ENCODE measurements at regions not wholly inside any gene's neighbourhood (a gene's known extent, or its start where the extent isn't known, plus 50 kb on each side); places are given as distances from the start of the nearest gene placed in this dataset.
"Not testable (repeated sequence)": the region's sequence is repeated elsewhere in the genome, so short reads cannot be mapped to it uniquely, and the experiment has no call there.

GRCh38 chr2:237208373-237209260 lies 122.9 kb downstream of the COPS8 start:
- Mint-ChIP-seq H3K27me3 (ENCODE audit: low read depth) (peaks cover 2% of the 10 kb centered on the region), H3K9me3 (no peaks in the 10 kb centered on the region), H3K36me3 (ENCODE audit: low read depth) (no peaks in the 10 kb centered on the region), H3K4me1 (ENCODE audit: low read depth) (no peaks in the 10 kb centered on the region), H3K4me3 (no peak overlapping the region), H3K27ac (no peak overlapping the region)
- no peak for DNase-seq (ENCODE audit: low spot score)

GRCh38 chr2:237209885-237210284 lies 124.2 kb downstream of the COPS8 start:
- Mint-ChIP-seq H3K4me3 (no peak overlapping the region), H3K27ac (no peak overlapping the region), H3K4me1 (ENCODE audit: low read depth) (no peaks in the 10 kb centered on the region), H3K27me3 (ENCODE audit: low read depth) (peaks cover 2% of the 10 kb centered on the region), H3K9me3 (no peaks in the 10 kb centered on the region), H3K36me3 (ENCODE audit: low read depth) (no peaks in the 10 kb centered on the region)
- DNase-seq (ENCODE audit: low spot score) = no peak

- peaks cover 2% of the 10 kb centered on the region for H3K27me3 Mint-ChIP-seq (ENCODE audit: low read depth)
- no peak overlapping the region for H3K4me3 Mint-ChIP-seq
- no peak overlapping the region for H3K27ac Mint-ChIP-seq
- DNase-seq (ENCODE audit: low spot score) = no peak
- no peaks in the 10 kb centered on the region for H3K4me1 Mint-ChIP-seq (ENCODE audit: low read depth)
- H3K36me3 Mint-ChIP-seq (ENCODE audit: low read depth) = no peaks in the 10 kb centered on the region
- no peaks in the 10 kb centered on the region for H3K9me3 Mint-ChIP-seq
Observed at GRCh38 chr2:237210297-237210696, 124.6 kb downstream of the COPS8 start.

GRCh38 chr2:237210763-237211162 lies 125.1 kb downstream of the COPS8 start:
- Mint-ChIP-seq H3K27me3 (ENCODE audit: low read depth) (peaks cover 2% of the 10 kb centered on the region), H3K27ac (no peak overlapping the region), H3K4me3 (no peak overlapping the region), H3K9me3 (no peaks in the 10 kb centered on the region), H3K4me1 (ENCODE audit: low read depth) (no peaks in the 10 kb centered on the region), H3K36me3 (ENCODE audit: low read depth) (no peaks in the 10 kb centered on the region)
- no peak for DNase-seq (ENCODE audit: low spot score)

GRCh38 chr2:237212356-237213279 lies 126.9 kb downstream of the COPS8 start:
- DNase-seq (ENCODE audit: low spot score); H3K9me3 Mint-ChIP-seq; H3K27ac Mint-ChIP-seq; H3K36me3 Mint-ChIP-seq (ENCODE audit: low read depth); H3K4me1 Mint-ChIP-seq (ENCODE audit: low read depth); H3K27me3 Mint-ChIP-seq (ENCODE audit: low read depth); H3K4me3 Mint-ChIP-seq: not testable (repeated sequence)

GRCh38 chr2:237213315-237214022 lies 127.8 kb downstream of the COPS8 start:
- H3K36me3 Mint-ChIP-seq (ENCODE audit: low read depth) = no peaks in the 10 kb centered on the region

GRCh38 chr2:237214030-237214675 lies 128.5 kb downstream of the COPS8 start:
- Mint-ChIP-seq H3K4me3 (no peak overlapping the region), H3K27ac (no peak overlapping the region), H3K27me3 (ENCODE audit: low read depth) (no peaks in the 10 kb centered on the region), H3K4me1 (ENCODE audit: low read depth) (no peaks in the 10 kb centered on the region), H3K36me3 (ENCODE audit: low read depth) (no peaks in the 10 kb centered on the region), H3K9me3 (no peaks in the 10 kb centered on the region)
- no peak for DNase-seq (ENCODE audit: low spot score)

More at GRCh38 chr2:237213315-237214022, 127.8 kb downstream of the COPS8 start:
- H3K27me3 Mint-ChIP-seq (ENCODE audit: low read depth) = no peaks in the 10 kb centered on the region
- DNase-seq (ENCODE audit: low spot score) = no peak
- no peaks in the 10 kb centered on the region for H3K9me3 Mint-ChIP-seq
- H3K4me1 Mint-ChIP-seq (ENCODE audit: low read depth) = no peaks in the 10 kb centered on the region
- no peak overlapping the region for H3K4me3 Mint-ChIP-seq
- H3K27ac Mint-ChIP-seq = no peak overlapping the region

GRCh38 chr2:237214963-237215362 lies 129.3 kb downstream of the COPS8 start:
- no peaks in the 10 kb centered on the region for H3K4me1 Mint-ChIP-seq (ENCODE audit: low read depth)
- no peaks in the 10 kb centered on the region for H3K36me3 Mint-ChIP-seq (ENCODE audit: low read depth)
- no peaks in the 10 kb centered on the region for H3K9me3 Mint-ChIP-seq
- no peak overlapping the region for H3K4me3 Mint-ChIP-seq
- peaks cover 2% of the 10 kb centered on the region for H3K27me3 Mint-ChIP-seq (ENCODE audit: low read depth)
- no peak overlapping the region for H3K27ac Mint-ChIP-seq
- DNase-seq (ENCODE audit: low spot score) = no peak

GRCh38 chr2:237217995-237218616 lies 132.4 kb downstream of the COPS8 start:
- Mint-ChIP-seq H3K4me1 (ENCODE audit: low read depth) (no peaks in the 10 kb centered on the region), H3K4me3 (no peak overlapping the region), H3K27ac (no peak overlapping the region), H3K36me3 (ENCODE audit: low read depth) (no peaks in the 10 kb centered on the region), H3K27me3 (ENCODE audit: low read depth) (peaks cover 21% of the 10 kb centered on the region), H3K9me3 (no peaks in the 10 kb centered on the region)
- DNase-seq (ENCODE audit: low spot score) = no peak

GRCh38 chr2:237218756-237219155 lies 133.1 kb downstream of the COPS8 start:
- Mint-ChIP-seq H3K4me1 (ENCODE audit: low read depth) (no peaks in the 10 kb centered on the region), H3K9me3 (no peaks in the 10 kb centered on the region), H3K36me3 (ENCODE audit: low read depth) (no peaks in the 10 kb centered on the region), H3K27ac (no peak overlapping the region), H3K27me3 (ENCODE audit: low read depth) (peaks cover 21% of the 10 kb centered on the region), H3K4me3 (no peak overlapping the region)
- no peak for DNase-seq (ENCODE audit: low spot score)

GRCh38 chr2:237219826-237220225 lies 134.1 kb downstream of the COPS8 start:
- no peaks in the 10 kb centered on the region for H3K9me3 Mint-ChIP-seq
- no peak for DNase-seq (ENCODE audit: low spot score)
- H3K4me3 Mint-ChIP-seq = no peak overlapping the region
- no peaks in the 10 kb centered on the region for H3K4me1 Mint-ChIP-seq (ENCODE audit: low read depth)
- peaks cover 21% of the 10 kb centered on the region for H3K27me3 Mint-ChIP-seq (ENCODE audit: low read depth)
- no peak overlapping the region for H3K27ac Mint-ChIP-seq
- H3K36me3 Mint-ChIP-seq (ENCODE audit: low read depth) = no peaks in the 10 kb centered on the region

GRCh38 chr2:237221443-237221842 lies 135.8 kb downstream of the COPS8 start:
- Mint-ChIP-seq H3K4me1 (ENCODE audit: low read depth) (peaks cover 2% of the 10 kb centered on the region), H3K27ac (no peak overlapping the region), H3K27me3 (ENCODE audit: low read depth) (peaks cover 21% of the 10 kb centered on the region), H3K4me3 (no peak overlapping the region), H3K36me3 (ENCODE audit: low read depth) (no peaks in the 10 kb centered on the region), H3K9me3 (no peaks in the 10 kb centered on the region)
- DNase-seq (ENCODE audit: low spot score) = no peak

GRCh38 chr2:237222178-237222577 lies 136.5 kb downstream of the COPS8 start:
- no peak overlapping the region for H3K27ac Mint-ChIP-seq
- H3K9me3 Mint-ChIP-seq = no peaks in the 10 kb centered on the region
- H3K4me1 Mint-ChIP-seq (ENCODE audit: low read depth) = peaks cover 2% of the 10 kb centered on the region
- DNase-seq (ENCODE audit: low spot score) = no peak
- H3K27me3 Mint-ChIP-seq (ENCODE audit: low read depth) = peaks cover 21% of the 10 kb centered on the region
- H3K36me3 Mint-ChIP-seq (ENCODE audit: low read depth) = no peaks in the 10 kb centered on the region
- no peak overlapping the region for H3K4me3 Mint-ChIP-seq

All from T-helper 2 cell treated with Interferon-gamma antibody and Interleukin-4, amounts not matched to agents 5 μg/mL and 100 μg/mL, for 36 hours (primary cell).